ENCODE measurements at regions not wholly inside any gene's neighbourhood (a gene's known extent, or its start where the extent isn't known, plus 50 kb on each side); places are given as distances from the start of the nearest gene placed in this dataset.

DNA sequence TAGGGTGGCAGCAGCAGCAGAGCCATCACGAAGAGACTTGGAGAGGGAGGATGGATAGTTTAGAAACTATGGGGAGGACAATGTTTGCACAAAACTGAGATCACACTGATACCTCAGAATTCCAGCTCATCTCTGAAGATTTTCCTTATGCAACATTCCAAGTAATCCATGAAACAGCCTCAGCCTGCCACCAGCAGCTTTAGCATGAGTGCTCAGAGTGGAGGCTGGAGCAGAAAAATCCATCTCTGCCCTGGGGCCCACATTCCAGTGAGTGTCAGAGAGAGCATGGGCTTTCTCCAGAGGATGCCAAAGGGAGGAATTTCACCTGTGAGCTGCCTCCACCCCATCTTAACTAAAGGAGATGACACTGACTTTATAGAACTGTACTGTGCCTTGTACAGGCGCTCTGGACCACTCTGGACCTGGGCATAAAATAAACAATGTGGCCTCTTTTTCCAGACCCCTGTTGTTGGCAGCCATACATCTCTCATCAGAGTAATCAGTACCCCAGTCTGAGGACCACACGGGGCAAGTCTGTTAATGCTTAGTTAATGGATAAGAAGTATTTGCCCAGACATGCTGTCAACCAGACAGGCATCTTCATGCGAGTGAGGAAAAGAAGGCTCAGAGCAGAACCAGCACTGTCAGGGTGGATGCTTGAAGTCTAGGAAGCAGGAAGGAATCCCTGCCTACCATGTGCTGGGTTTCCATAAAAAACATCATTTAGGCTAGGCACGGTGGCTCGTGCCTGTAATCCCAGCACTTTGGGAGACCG, 440.9 kb downstream of the ENC1 start:
- TF ChIP-seq, protein P1, sequence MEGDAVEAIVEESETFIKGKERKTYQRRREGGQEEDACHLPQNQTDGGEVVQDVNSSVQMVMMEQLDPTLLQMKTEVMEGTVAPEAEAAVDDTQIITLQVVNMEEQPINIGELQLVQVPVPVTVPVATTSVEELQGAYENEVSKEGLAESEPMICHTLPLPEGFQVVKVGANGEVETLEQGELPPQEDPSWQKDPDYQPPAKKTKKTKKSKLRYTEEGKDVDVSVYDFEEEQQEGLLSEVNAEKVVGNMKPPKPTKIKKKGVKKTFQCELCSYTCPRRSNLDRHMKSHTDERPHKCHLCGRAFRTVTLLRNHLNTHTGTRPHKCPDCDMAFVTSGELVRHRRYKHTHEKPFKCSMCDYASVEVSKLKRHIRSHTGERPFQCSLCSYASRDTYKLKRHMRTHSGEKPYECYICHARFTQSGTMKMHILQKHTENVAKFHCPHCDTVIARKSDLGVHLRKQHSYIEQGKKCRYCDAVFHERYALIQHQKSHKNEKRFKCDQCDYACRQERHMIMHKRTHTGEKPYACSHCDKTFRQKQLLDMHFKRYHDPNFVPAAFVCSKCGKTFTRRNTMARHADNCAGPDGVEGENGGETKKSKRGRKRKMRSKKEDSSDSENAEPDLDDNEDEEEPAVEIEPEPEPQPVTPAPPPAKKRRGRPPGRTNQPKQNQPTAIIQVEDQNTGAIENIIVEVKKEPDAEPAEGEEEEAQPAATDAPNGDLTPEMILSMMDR (IDR thresholded peaks at IDR 0.05): no peak
- TF ChIP-seq POLR2A (IDR thresholded peaks at IDR 0.05): no peak
